ENCODE measurements at regions not wholly inside any gene's neighbourhood (a gene's known extent, or its start where the extent isn't known, plus 50 kb on each side); places are given as distances from the start of the nearest gene placed in this dataset.
A peak's percentile ranks its signal among the peaks of the same experiment; 100 is the strongest.

DNA sequence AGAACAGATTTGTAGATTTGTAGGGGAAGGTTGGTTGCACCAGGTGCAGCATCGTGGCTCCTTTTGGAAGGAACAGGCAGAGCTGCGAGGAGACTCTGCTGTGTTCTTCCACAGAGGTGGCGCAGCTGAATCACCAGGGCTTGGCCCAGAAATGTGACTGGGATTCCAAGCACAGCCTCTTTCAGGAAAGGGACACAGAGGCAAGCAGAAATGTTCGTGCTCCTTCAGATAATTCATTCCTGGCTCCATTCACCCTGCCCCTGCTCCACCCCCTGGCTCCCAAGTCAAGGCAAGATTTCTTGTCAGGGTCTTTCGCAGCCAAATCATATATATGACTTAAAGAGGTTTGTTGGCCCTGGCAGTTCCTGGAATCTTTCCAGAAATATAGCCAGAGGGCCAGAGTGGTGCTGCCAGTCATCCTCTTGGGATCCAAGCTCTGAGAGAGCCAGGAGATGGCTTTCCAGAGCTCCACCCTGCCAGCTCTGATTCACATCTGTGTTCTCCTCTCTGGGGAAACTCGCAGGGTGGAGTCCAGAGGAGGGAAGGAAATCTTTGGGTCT lies 203.9 kb upstream of the TANK start:
- DNase-seq (ENCODE audit: low spot score): no peak

DNA sequence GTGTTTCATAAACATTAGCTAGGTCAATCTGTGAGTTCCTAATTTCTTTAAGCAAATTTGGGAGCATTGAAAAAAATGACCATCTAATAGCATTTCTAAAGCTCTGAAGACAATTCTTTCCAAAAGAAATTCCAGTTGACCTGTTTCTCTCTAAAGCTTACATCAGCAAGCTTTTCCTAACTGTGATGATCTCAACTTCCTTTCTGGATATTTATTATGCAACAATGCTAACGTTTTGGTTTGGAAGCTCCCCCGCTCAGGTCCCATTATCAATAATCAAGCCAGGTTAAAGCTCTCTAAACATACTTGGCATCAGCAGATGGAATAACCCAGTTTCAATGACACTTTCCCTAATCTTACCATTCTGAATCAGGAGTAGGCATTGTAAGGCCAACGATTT lies 196.3 kb upstream of the TANK start:
- DNase-seq (ENCODE audit: low spot score): no peak

DNA sequence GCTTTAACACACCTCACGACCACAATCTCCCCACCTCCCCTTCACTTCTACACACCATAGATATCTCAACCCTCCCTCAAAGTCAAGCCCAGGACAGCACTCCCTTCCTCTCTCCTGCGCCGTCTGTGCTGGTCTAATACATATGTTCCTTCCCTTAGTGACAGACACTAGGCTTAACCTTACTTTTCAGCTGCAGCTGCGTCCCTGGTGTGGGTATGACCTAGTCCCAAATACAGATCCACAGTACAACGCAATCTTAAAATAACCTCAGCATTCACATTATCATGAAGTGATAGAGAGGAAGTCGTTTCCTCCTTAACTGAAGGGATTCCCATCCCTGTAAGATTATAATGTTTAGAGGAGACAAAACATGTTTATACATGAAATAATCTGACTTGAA lies 192.7 kb upstream of the TANK start:
- DNase-seq (ENCODE audit: low spot score): no peak

DNA sequence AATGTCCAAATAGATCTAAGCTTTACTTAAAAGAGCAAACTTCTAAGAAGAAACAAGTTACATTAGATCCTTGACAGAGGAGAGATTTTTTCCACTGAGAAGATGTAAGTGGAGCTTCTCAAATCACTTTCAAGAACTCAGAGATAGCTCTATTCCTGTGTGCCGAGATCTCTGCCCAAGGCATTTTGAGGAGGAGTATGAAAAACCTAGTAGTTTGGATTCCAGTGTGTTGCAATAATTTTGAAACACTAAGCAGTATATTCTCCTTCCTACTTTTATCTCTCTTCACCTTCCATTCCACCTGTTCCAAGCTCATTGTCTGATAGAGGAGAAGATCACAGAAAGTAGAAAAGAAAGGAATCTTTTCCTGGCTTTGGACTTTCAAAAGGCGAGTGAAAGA lies 192.0 kb upstream of the TANK start:
- DNase-seq (ENCODE audit: low spot score): no peak

DNA sequence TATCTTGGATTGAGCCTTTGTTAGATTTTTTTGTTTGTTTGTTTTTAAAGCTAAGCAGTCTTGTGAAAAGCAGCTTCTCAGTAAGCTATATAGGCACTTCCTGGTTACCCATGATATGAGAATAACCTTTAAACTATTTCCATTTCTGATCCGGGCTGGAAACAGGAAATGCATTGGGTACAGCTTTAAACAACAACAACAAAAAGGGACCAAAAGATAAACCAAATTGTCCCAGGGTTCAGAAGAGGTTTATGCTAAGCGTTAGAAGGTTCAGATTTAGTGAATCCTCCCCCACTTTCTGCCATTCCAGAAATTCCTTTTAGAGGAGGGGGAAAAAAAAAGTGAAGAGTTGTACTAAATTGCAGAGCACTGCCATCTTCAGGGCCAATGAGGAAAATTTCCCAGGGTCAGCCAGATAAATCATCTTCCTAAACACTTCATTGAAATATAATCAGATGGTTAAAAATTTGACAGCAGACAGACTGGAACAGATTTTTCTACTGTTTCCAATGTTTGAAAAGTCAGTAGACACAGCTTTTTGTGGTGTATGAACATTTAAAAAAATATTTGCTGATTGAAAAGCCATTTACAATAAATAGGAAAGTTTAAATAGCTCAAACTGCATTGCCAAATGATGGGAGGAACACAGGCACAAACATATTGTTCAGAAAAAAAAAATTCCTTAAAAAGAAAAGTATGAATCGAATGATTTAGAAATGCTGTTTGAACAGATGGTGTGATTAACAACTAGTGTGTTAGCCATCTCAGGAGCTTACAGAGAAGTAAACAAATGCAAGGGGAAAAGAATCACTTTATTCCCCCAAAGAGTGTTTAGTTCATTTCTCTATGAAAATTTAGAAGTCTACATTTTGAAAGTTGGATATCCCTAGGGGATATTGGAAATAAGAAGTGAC lies 189.9 kb upstream of the TANK start:
- peak; percentile 73 for DNase-seq (ENCODE audit: low spot score)

DNA sequence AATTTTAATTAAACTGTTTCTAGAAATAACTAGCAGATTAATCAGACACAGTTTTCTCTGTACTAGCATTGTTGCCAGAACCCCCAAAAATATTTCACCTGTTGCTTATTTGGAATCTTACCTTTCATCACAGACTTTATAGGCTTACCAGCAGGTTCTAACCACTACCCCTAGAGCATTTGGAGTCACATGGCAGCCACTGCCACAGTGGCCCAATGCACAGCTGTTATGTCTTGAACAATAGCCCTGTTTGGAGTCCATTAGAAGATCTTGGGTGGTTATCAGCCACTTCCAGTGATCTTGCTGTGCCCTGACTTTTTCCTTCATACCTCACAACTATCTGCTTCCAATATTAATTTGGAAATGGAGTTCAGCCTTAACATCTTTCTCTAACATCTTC lies 186.2 kb upstream of the TANK start:
- no peak for DNase-seq (ENCODE audit: low spot score)

DNA sequence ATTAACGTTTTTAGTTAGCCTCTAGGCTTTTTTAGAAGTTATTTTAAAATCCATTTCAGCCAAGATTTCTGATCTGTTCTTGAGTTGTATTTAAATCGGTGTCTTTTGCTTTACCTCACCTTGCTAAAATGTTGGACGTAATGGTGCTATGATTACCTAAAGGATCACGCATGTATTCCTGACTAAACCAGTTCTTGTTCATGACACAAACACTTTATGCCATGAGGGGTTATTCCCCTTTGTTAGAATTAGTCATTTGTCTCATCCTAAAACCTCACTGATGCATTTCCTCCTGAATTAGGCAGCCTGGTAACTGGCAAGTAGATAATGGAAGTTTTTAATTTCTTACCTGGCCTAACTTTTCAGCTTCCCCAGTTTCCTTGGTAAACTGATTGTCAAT lies 185.4 kb upstream of the TANK start:
- no peak for DNase-seq (ENCODE audit: low spot score)

DNA sequence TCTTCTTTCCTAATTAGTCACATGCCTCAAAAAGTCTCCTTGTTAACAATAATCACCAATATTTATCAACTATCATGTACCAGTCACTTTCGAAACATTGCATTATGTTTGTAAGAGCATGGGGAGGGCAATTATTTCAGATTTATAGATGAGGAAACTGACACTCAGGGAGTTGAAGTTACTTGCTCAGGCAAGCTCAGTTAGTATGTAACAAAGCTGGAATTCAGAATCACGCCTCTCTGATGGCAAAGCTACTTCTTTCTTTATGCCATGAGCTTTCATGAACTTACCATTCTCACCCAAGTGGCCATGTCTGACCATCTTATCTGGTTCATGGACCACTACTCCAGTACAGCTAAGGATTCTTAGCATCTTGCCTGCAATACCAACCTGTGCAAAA lies 183.4 kb upstream of the TANK start:
- DNase-seq (ENCODE audit: low spot score): no peak

DNA sequence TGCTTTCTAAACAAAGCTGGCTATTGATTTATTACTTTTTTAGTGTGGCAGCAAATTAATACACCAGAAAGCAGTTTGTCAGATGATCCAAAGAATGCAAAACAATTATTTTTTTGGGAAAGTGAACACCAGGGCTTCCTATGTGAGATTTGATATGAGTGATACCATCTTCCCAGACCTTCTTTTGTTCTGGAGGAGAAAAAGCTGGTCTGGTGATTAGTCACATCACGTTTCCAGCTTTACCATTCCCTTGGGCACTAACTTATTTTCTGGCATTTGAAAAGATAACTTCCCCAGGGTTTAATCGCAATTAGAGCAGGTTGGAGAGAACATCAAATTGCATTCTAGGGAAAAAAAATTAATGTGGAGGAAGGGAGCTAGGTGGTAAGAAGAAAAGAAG lies 182.9 kb upstream of the TANK start:
- peak; percentile 51 for DNase-seq (ENCODE audit: low spot score)

DNA sequence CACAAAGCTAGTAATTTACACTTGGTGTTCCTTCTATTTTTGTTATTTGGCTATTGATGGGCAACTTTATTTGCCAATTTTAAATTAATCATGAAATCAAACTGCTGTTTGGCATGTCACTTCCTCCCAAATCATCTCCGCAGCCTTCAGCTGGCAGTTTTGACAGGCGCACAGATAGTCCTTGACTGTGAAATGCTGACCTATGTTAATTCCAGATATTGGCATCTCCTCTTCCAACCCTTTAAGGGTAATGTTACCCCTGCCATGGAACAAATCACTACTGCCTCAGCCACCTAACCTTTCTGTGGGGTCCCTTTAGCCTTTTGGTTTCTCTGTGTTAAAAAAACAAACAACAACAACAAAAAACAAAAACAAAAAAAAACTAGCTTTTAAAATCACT lies 182.4 kb upstream of the TANK start:
- DNase-seq (ENCODE audit: low spot score): no peak

DNA sequence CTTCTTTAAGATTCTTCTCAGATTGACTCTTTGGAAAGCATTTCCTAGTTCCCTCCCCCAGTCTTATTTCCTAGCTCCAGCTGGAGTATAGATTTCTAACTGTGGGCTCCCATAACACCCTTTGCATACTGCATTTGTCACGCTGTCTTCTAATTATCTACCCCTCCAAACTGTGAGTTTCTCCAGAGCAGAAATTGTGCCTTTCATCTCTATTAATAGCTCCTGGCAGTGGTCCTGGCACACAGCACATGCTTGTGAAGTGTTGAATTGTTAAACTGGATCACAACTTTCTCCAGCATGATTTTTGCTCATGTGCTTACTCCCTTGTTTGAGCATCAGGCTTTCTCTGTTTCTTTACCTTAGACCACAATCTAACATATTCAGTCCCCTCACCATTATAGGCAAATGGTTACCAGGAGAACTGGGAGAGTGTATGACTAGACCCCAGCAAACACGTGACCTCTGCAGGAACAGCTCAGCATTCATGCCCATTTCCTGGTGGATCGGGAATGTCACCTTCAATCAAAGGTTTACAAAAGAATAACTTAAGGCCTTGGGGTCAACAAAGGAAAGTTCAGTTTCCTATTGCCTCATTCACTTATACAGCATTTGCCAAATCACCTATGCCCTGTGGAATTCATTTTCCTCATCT lies 175.7 kb upstream of the TANK start:
- DNase-seq (ENCODE audit: low spot score): peak; percentile 18

DNA sequence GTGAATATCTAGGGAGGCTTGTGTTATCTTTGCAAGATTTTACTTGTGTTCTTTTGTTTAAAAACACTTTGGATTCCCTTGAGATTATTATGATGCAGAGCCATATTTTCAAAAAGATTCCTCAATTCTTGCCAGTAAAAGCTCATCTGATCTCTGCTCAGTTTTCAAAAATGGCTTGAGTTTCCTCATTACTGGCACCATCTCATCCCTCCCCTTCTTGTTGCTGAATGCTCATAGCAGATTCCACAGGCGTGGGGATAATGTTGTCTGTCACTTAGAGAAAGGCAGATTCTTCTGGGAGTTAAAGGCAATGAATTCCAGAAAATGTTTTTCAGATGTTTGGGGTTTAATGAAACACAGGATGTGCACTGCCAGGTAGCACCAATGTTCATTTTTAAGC lies 170.4 kb upstream of the TANK start:
- no peak for DNase-seq (ENCODE audit: low spot score)

DNA sequence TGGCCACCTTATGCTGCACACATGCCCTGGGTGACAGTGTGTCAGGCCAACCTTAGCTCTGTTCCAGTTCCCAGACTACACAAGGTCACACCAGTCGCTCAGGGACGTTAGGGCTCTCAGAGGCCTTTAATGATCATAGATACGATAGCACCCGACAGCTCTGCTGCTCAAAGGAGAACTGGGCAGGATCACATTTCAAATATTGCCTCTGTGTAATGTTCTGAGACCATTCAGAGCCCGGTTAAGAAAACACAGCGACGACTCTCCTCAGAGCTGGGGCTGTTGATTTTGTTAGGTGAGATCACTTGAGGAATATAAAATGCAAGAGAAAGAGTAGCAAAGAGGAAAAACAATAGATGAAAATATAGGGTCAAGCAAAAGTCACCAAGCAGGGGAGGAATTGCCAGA lies 166.6 kb upstream of the TANK start:
- no peak for DNase-seq (ENCODE audit: low spot score)

DNA sequence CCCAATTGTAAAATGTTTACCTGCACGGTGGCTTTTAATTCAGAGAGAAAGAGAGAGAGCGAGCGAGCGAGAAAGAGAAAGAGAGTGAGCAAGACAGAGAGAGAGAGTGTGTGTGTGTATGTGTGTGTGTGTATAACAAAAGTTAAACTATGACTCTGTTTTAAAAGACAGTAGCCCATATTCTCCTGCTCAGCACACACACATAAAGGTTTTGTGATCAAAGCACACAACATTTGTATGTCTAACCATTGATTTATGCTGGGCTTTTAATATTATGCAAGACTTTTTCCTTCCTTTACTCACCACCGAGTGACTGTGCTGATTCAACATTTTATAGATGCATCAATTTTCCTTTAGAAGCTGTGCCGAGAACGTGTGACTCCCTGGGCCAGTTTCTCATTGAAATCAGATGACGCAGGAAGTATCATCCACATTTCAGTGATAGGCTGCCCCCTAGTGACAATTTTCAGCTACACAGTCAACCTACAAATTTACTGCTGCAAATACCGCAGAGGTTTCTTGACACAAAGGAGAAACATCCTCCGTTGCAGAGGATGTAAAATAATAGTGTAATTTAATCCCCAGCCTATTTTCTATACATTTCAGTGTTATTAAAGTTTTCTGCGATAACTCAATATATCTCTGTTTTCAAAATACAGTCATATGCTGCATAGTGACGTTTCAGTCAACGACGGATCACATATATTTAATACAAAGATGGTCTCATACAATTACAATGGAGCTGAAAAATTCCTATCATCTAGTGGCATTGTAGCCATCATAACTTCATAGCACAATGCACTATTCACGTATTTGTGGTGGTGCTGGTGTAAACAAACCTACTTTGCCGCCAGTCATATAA lies 165.9 kb upstream of the TANK start:
- peak; percentile 62 for DNase-seq (ENCODE audit: low spot score)

DNA sequence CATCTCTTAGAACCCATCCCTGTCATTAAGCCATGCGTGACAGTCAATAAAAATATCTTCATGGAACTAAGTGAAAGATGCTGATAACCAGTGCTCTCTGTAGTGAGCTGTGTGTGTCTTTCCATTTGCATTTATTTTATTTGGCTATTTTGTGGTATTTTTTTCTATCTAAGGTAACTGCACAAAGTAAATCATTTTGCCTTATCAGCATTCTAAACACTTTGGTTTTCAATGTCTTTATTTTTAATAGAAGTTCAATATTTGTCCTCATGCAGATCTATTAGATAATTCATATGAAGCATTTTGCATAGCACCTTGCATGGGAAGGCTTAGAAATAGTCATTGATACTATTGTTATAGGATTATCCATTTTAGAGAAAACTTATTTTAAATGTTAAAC lies 163.6 kb upstream of the TANK start:
- DNase-seq (ENCODE audit: low spot score): no peak

DNA sequence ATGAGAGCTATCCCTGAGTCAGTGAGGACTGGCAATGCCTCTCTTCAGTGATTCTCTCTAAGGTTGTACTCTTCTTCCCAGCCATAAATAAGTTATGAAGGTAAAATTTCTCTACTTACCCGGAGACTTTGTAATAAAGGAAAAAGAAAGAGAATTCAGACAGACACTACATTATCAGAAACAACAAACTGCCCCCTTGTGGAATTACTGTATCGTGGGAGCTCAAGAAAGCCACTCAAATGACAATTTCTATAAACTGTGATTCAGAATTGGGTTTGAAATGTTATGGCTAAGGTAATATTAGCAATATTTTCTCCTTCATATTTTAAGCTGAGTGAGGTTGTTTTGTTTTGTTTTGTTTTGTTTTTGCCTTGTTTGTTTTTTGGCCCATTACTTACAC lies 155.8 kb upstream of the TANK start:
- peak; percentile 11 for DNase-seq (ENCODE audit: low spot score)

DNA sequence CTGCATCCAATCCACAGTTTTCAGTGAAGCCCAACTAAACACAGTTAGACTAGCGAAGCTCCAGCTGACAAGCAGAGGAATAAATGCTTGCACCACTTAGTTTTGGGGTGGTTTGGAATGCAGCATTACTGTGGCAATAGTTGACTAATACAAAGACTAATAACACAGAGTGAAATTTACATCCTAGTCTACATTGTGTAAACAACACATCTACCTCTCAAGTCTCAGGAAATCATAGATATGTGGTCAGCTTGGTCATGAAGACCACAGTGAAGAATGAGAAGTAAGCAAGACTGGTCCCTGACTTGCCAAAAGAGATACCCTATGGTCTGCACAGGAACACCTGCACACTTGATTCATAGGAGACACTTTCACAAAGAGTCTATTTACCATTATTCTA lies 155.1 kb upstream of the TANK start:
- no peak for DNase-seq (ENCODE audit: low spot score)

DNA sequence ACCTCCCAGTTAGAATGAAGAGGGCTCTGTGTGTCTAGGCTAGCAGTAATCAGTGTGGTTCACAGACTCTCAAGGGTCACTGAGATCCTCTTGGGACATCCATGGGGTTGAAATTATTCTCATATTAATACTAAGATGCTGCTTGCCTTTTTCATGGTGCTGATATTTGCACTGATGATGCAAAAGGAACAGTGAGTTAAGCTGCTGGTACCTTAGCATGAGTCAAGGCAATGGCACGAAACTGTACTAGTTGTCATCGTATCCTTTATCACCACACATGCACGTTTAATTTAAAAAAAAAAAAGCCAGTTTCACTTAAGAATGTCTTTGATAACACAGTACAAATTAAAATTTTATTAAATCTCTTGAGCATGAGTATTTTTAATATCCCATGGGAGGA lies 151.9 kb upstream of the TANK start:
- DNase-seq (ENCODE audit: low spot score): no peak

DNA sequence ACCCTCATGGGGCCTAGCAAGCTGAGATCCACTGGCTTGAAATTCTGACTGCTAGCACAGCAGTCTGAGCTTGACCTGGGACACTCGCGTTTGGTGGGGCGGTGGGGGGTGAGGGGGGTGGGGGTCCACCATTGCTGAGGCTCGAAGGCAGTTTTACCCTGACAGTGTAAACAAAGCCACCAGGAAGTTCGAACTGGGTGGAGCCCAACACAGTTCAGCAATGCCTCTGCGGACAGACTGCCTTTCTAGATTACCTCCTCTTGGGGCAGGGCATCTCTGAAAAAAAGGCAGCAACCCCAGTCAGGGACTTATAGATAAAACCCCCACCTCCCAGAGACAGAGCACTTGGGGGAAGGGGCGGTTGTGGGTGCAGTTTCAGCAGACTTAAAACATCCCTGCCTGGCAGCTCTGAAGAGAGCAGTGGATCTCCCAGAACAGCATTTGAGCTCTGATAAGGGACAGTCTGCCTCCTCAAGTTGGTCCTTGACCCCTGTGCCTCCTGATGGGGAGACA lies 149.7 kb upstream of the TANK start:
- DNase-seq (ENCODE audit: low spot score): no peak

DNA sequence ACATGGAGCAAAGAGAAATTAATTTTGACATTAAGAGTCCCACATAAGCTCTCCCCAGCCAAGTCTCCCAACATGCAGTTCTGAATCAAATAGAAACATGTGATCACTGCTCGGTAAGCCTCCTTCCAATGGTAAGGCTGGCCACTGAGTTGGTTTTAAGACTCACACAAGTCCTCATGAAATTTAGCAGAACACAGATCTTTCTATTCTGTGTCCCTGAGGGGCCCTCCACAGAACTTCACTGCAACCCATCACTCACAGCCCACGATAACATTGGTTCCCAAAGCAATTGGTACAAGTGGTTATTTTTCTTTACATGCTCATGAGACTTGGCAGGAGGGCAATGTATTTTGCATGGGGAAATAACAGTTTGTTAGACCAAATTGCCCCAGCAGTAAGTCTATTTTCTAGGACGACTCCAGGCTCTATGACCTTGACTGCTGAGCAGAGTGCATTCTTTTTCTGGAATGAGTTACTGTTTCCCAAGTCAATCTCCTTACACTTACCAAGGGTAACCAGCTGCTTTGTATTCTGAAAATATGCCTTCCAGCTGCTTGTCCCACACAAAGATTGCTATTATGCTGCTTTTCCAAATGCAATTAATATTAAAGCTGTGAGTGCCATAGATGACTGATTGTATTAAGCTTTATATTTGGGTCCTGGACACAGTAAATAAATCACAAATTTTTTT lies 142.3 kb upstream of the TANK start:
- DNase-seq (ENCODE audit: low spot score): peak; percentile 50

DNA sequence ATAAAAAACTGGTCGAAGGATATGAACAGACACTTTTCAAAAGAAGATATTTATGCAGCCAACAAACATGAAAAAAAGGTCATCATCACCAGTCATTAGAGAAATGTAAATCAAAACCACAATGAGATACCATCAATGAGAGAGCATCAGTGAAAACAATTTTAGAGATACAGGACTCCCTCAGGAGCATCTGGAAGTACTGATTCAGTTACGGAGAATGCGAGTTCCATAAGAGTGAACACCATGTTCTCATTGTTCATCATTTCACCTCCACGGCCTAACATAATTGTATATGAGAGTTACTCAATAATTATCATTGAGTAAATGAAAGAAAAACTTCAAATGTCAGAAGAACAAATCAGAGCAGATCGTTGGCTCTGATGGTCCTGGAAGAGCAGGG lies 140.9 kb upstream of the TANK start:
- DNase-seq (ENCODE audit: low spot score): no peak

DNA sequence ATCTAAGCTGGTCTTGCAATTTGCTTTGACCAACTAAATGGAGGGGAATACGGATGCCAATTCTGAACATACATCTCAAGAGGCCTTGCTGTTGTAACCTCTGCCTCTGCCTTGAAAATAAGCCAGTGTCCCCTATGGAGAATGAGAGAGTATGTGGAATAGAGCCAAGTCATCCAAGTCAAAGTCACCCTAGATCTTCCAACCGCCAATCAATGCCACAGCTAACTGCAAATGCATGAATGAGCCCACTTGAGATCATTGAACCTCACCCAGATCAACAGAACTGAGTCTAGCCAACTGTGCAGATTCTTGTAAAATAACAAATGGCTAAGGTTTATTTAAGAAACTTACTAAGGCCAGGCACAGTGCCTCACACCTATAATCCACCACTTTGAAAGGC lies 139.8 kb upstream of the TANK start:
- DNase-seq (ENCODE audit: low spot score): no peak

Data from COLO829 (cell line).